Activated naive CD4-positive, alpha-beta T cell treated with anti-CD3 and anti-CD28 coated beads, Interleukin-2, amount 50 U/mL, for 72 hours (primary cell): ENCODE measurements at regions not wholly inside any gene's neighbourhood (a gene's known extent, or its start where the extent isn't known, plus 50 kb on each side); places are given as distances from the start of the nearest gene placed in this dataset.
"Not testable (repeated sequence)": the region's sequence is repeated elsewhere in the genome, so short reads cannot be mapped to it uniquely, and the experiment has no call there.

Experiments used
- ATAC-seq, 2 donors: fragments of 150-1000 bp; cut with Tn5 transposase; 2 replicates each; pipeline ENCODE4 v1.10.0; 2021; ENCODE audit warnings: mild to moderate bottlenecking in 2 of 2, moderate library complexity in 2 of 2
- DNase-seq, 2 donors: peaks; one replicate each; pipeline ENCODE4 v3.0.0; 2021 to 2022; ENCODE audit warnings: low spot score in 2 of 2
- H3K27ac Mint-ChIP-seq, 2 donors: one replicate each; pipeline ENCODE4 v1.8.0; 2022; ENCODE audit warnings: mild to moderate bottlenecking in 2 of 2, mixed read lengths in 2 of 2
- H3K36me3 Mint-ChIP-seq, 2 donors: one replicate each; pipeline ENCODE4 v1.8.0; 2022; ENCODE audit warnings: mixed read lengths in 2 of 2
- H3K9me3 Mint-ChIP-seq, 2 donors: one replicate each; pipeline ENCODE4 v1.8.0; 2022; ENCODE audit warnings: mixed read lengths in 2 of 2

- DNase-seq, result no peak
- H3K36me3 Mint-ChIP-seq, result no peaks in the 10 kb centered on the region
- no peak overlapping the region for H3K27ac Mint-ChIP-seq
- no peaks in the 10 kb centered on the region for H3K9me3 Mint-ChIP-seq
- no peak for ATAC-seq
Measured at GRCh38 chr2:175872721-175873120, 129.3 kb downstream of the LNPK start.

- DNase-seq (no peak), ATAC-seq (no peak)
- no peaks in the 10 kb centered on the region for H3K9me3 Mint-ChIP-seq
- no peaks in the 10 kb centered on the region for H3K36me3 Mint-ChIP-seq
- H3K27ac Mint-ChIP-seq, result no peak overlapping the region
Measured at GRCh38 chr2:175872005-175872348, 130.1 kb downstream of the LNPK start.

- DNase-seq (no peak), ATAC-seq (no peak)
- no peaks in the 10 kb centered on the region for H3K9me3 Mint-ChIP-seq
- peak overlapping the region in 1 of 2 donors; percentile 68 for H3K27ac Mint-ChIP-seq
- H3K36me3 Mint-ChIP-seq, result no peaks in the 10 kb centered on the region
Measured at GRCh38 chr2:175871331-175872004, 130.6 kb downstream of the LNPK start.

- no peaks in the 10 kb centered on the region for H3K36me3 Mint-ChIP-seq
- DNase-seq (no peak), ATAC-seq (no peak)
- no peaks in the 10 kb centered on the region for H3K9me3 Mint-ChIP-seq
- no peak overlapping the region for H3K27ac Mint-ChIP-seq
Measured at GRCh38 chr2:175865716-175866115, 136.4 kb downstream of the LNPK start.

GRCh38 chr2:175864137-175864850 is 137.8 kb downstream of the LNPK start:
- ATAC-seq, result no peak
- no peaks in the 10 kb centered on the region for H3K9me3 Mint-ChIP-seq
- H3K27ac Mint-ChIP-seq, result no peak overlapping the region
- DNase-seq, result no peak
- no peaks in the 10 kb centered on the region for H3K36me3 Mint-ChIP-seq

DNA sequence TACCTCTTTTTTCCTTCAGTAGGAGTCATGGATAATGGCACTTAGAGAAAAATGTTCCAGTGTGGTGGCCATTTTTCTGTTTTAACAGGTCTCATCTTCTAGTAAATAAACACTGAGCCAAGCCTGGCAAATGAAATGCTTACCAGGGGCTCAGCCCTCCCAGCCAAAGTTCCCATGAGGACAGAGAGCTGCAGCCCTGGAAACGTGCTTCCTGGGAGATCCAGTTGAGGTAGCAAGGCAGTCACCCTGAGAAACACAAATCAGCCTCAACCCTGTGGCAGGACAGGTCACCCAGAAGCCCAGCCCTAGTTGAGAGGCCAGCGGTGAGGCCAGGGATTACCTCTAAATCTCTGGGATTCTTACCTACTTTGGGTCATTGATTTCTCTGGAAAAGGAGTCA is 140.1 kb downstream of the LNPK start:
- ATAC-seq, result no peak
- Mint-ChIP-seq H3K27ac (no peak overlapping the region), H3K9me3 (peaks cover under 1 to 4% of the 10 kb centered on the region in 2 donors), H3K36me3 (no peaks in the 10 kb centered on the region)
- DNase-seq, result no peak

GRCh38 chr2:175855794-175856453 is 146.1 kb downstream of the LNPK start:
- Mint-ChIP-seq H3K36me3 (no peaks in the 10 kb centered on the region), H3K9me3 (peaks cover 5 to 7% of the 10 kb centered on the region in 2 donors)

DNA sequence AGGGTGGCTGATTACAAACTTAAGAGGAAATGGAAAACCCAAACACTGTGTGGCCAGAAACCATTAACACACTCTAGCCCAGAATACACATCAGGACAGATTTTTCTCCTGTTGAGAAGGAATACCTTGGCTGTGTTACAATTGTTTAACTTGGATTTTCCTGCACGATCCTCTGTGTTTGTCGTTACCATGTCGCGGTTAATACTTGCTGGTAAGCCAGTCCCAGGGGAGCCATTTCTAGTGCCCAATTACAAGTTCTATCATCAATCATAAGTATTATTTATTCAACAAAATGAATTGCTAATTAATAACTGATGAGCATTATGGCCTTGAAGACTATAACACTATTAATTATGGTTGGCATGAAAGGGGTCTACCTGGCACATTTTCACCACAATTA is 146.8 kb downstream of the LNPK start:
- Mint-ChIP-seq H3K27ac (no peak overlapping the region), H3K9me3 (peaks cover 5 to 7% of the 10 kb centered on the region in 2 donors), H3K36me3 (no peaks in the 10 kb centered on the region)
- DNase-seq (no peak), ATAC-seq (no peak)

More at GRCh38 chr2:175855794-175856453, 146.1 kb downstream of the LNPK start:
- ATAC-seq (no peak), DNase-seq (no peak)
- no peak overlapping the region for H3K27ac Mint-ChIP-seq

- Mint-ChIP-seq H3K27ac (no peak overlapping the region), H3K36me3 (no peaks in the 10 kb centered on the region), H3K9me3 (peaks cover 5 to 7% of the 10 kb centered on the region in 2 donors)
- no peak for ATAC-seq
- DNase-seq, result no peak
Measured at GRCh38 chr2:175854665-175855064, 147.4 kb downstream of the LNPK start.

- ATAC-seq, result no peak
Measured at GRCh38 chr2:175854129-175854528, 147.9 kb downstream of the LNPK start.

GRCh38 chr2:175853616-175853890 is 148.5 kb downstream of the LNPK start:
- Mint-ChIP-seq H3K9me3 (peaks cover 5% of the 10 kb centered on the region in 2 donors), H3K27ac (no peak overlapping the region), H3K36me3 (no peaks in the 10 kb centered on the region)
- no peak for ATAC-seq
- DNase-seq, result no peak

More at GRCh38 chr2:175854129-175854528, 147.9 kb downstream of the LNPK start:
- no peaks in the 10 kb centered on the region for H3K36me3 Mint-ChIP-seq
- no peak for DNase-seq
- H3K9me3 Mint-ChIP-seq, result peaks cover 5 to 7% of the 10 kb centered on the region in 2 donors
- H3K27ac Mint-ChIP-seq, result no peak overlapping the region

GRCh38 chr2:175852879-175853615 is 149.0 kb downstream of the LNPK start:
- DNase-seq (no peak), ATAC-seq (no peak)
- H3K27ac Mint-ChIP-seq, result no peak overlapping the region
- H3K36me3 Mint-ChIP-seq, result no peaks in the 10 kb centered on the region
- H3K9me3 Mint-ChIP-seq, result peaks cover 3 to 5% of the 10 kb centered on the region in 2 donors

DNA sequence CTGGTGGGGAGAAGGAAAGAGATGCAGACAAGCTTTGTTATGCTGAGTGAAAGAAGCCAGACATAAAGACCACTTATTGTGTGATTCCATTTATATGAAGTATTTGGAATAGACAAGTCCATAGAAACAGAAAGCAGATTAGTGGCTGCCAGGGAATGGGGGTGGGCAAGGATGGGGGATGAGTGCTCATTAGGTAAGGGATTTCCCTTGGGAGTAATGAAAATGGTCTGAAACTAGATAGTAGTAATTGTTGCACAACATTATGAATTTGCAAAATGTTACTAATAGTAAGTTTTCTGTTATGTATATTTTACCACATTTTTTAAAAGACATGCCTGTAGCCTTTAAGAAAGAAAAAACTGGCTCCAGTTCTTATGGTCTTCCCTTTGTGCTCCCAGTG is 154.9 kb downstream of the LNPK start:
- DNase-seq, result no peak
- no peak overlapping the region for H3K27ac Mint-ChIP-seq
- H3K36me3 Mint-ChIP-seq, result no peaks in the 10 kb centered on the region
- H3K9me3 Mint-ChIP-seq, result no peaks in the 10 kb centered on the region
- no peak for ATAC-seq

- no peaks in the 10 kb centered on the region for H3K9me3 Mint-ChIP-seq
- ATAC-seq, result no peak
- H3K27ac Mint-ChIP-seq, result no peak overlapping the region
Measured at GRCh38 chr2:175844169-175844568, 157.9 kb downstream of the LNPK start.

DNA sequence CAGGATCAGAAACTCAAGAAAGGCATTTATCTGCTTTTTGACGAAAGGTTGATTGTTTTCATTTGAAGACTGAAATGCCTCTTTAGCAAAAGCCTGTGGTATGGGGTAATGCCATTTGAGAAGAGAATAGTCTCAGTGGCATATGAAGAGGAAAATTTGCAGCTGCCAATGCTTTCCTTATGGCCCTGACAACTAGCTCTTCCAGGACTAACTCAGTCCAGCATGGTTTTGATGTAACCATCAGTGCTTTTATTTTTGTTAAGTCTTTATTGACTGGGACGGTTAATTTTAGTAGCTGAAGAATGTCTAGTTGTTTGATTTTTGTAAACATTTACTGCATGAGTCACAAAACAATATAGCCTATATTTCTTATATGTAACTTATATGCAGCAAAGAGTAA is 158.4 kb downstream of the LNPK start:
- Mint-ChIP-seq H3K9me3 (no peaks in the 10 kb centered on the region), H3K27ac (no peak overlapping the region), H3K36me3 (no peaks in the 10 kb centered on the region)
- DNase-seq (no peak), ATAC-seq (no peak)

More at GRCh38 chr2:175844169-175844568, 157.9 kb downstream of the LNPK start:
- DNase-seq, result no peak
- H3K36me3 Mint-ChIP-seq, result no peaks in the 10 kb centered on the region

- ATAC-seq (no peak), DNase-seq (no peak)
- Mint-ChIP-seq H3K27ac (no peak overlapping the region), H3K36me3 (no peaks in the 10 kb centered on the region), H3K9me3 (no peaks in the 10 kb centered on the region)
Measured at GRCh38 chr2:175842996-175843395, 159.1 kb downstream of the LNPK start.

DNA sequence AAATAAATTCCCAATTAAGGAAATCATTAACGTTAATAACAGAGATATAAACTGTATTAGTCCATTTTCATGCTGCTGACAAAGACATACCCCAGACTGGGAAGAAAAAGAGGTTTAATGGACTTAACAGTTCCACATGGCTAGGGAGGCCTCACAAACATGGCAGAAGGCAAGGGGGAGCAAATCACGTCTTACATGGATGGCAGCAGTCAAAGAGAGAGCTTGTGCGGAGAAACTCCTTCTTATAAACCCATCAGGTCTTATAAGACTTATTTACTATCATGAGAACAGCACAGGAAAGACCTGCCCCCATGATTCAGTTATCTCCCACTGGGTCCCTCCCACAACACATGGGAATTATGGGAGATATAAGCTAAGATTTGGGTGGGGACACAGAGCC is 161.3 kb downstream of the LNPK start:
- not testable (repeated sequence) for DNase-seq, H3K36me3 Mint-ChIP-seq, ATAC-seq, H3K27ac Mint-ChIP-seq, H3K9me3 Mint-ChIP-seq
